HepG2 (cell line): ENCODE measurements at regions not wholly inside any gene's neighbourhood (a gene's known extent, or its start where the extent isn't known, plus 50 kb on each side); places are given as distances from the start of the nearest gene placed in this dataset.

ENCODE experiments used
- ATAC-seq: fragments of 200-7000 bp; cut with Tn5 transposase; 3 replicates; pipeline ENCODE4 v1.9.1; 2020; ENCODE audit warnings: mild to moderate bottlenecking, moderate library complexity
- BruUV-seq: library from RNA; stranded (reverse); fragments of 400-500 nt; replicated peaks from 2 replicates; lab custom pipeline; 2021; lab: Mats Ljungman, UMichigan
- CTCF ChIA-PET: fragments of 300-600 bp; formaldehyde crosslinking; extraction: SDS; loops from one replicate; lab custom pipeline; 2021; ENCODE audit warnings: low total read pairs, inconsistent platforms, low intra/inter-chr PET ratio; lab: Yijun Ruan, JAX
- POLR2A ChIA-PET: fragments of 350-600 bp; sonication (Branson Sonifier 250); formaldehyde crosslinking; loops from one replicate; lab custom pipeline; 2020; ENCODE audit warnings: antibody characterized with exemption, inconsistent platforms; lab: Yijun Ruan, JAX
- DNase-seq: peaks from one replicate; pipeline ENCODE4 v3.0.0-alpha.2; 2015; ENCODE audit warnings: low spot score
- FAIRE-seq: peaks from 3 replicates; lab custom pipeline; 2011; peaks lifted over from hg19 to GRCh38; lab: Jason Lieb, UNC
- H2AFZ ChIP-seq: one replicate; pipeline ENCODE4 v1.6.1; 2011; ENCODE audit warnings: low read length, inconsistent platforms
- H3K27ac ChIP-seq: fragments of 300-600 bp; 3 replicates; pipeline ENCODE4 v1.8.0; 2011; ENCODE audit warnings: mixed run types, mild to moderate bottlenecking, mixed read lengths, low read length, inconsistent platforms; ENCODE audit not compliant: insufficient read depth; ENCODE audit errors: extremely low read length
- H3K27me3 ChIP-seq, 2 experiments: fragments of 200-600 bp in 1 of 2; 2 replicates in 1 of 2; 3 replicates in 1 of 2; pipeline versions ENCODE4 v1.6.0 to v1.8.0; 2011; ENCODE audit warnings: low read length in 2 of 2, mild to moderate bottlenecking in 2 of 2, moderate library complexity in 2 of 2, inconsistent platforms in 1 of 2; ENCODE audit not compliant: insufficient read depth in 2 of 2, control insufficient read depth in 1 of 2
- H3K36me3 ChIP-seq, 2 experiments: fragments of 200-600 bp in 1 of 2; replicated peaks in 1 of 2; 2 replicates in 1 of 2; 3 replicates in 1 of 2; pipeline versions ENCODE4 v1.5.1 to v1.8.0; 2011; ENCODE audit warnings: low read length in 2 of 2, inconsistent platforms in 1 of 2; ENCODE audit not compliant: insufficient read depth in 2 of 2, control insufficient read depth in 1 of 2
- H3K4me1 ChIP-seq: 2 replicates; pipeline ENCODE4 v1.5.1; 2012; ENCODE audit warnings: low read length, inconsistent platforms; ENCODE audit not compliant: insufficient read depth
- H3K4me2 ChIP-seq: 2 replicates; pipeline ENCODE4 v1.6.0; 2011; ENCODE audit warnings: low read depth, low read length, inconsistent platforms
- H3K4me3 ChIP-seq, 3 experiments: fragments of 200-600 bp in 1 of 3; sonication (generic), shearing (Covaris generic) in 1 of 3; replicated peaks in 1 of 3; 2 replicates each; pipeline ENCODE4 v1.5.1; 2011 to 2016; ENCODE audit warnings: low read length in 3 of 3, inconsistent platforms in 2 of 3, low read depth in 2 of 3, mild to moderate bottlenecking in 2 of 3, control low read depth in 1 of 3, mixed read lengths in 1 of 3; ENCODE audit not compliant: insufficient read depth in 1 of 3
- H3K79me2 ChIP-seq: one replicate; pipeline ENCODE4 v1.6.1; 2011; ENCODE audit warnings: low read length, inconsistent platforms; ENCODE audit not compliant: insufficient read depth
- H3K9ac ChIP-seq: 2 replicates; pipeline ENCODE4 v1.6.0; 2011; ENCODE audit warnings: mild to moderate bottlenecking, low read depth, low read length, inconsistent platforms; ENCODE audit not compliant: insufficient read depth
- H3K9me3 ChIP-seq: 2 replicates; pipeline ENCODE4 v1.5.1; 2012; ENCODE audit warnings: mild to moderate bottlenecking, low read length
- H4K20me1 ChIP-seq: 2 replicates; pipeline ENCODE4 v1.6.0; 2011; ENCODE audit warnings: inconsistent platforms, mild to moderate bottlenecking, low read length, moderate library complexity; ENCODE audit not compliant: insufficient read depth
- ARID3A ChIP-seq: IDR thresholded peaks from 2 replicates; pipeline ENCODE4 v1.6.1; 2012; ENCODE audit warnings: low read depth, low read length, improper control_type of control experiment
- ATF7 ChIP-seq, 2 experiments: fragments of 450-650 bp in 1 of 2; sonication (generic) in 1 of 2; formaldehyde crosslinking in 1 of 2; IDR thresholded peaks; 2 replicates each; pipeline versions ENCODE4 v1.4.0 to v1.6.1; 2016 to 2020; ENCODE audit warnings: antibody characterized with exemption in 1 of 2, mild to moderate bottlenecking in 1 of 2, missing genetic modification reagents in 1 of 2
- BCL6 ChIP-seq: IDR thresholded peaks from 2 replicates; pipeline ENCODE4 v1.6.1; 2016; ENCODE audit warnings: missing genetic modification reagents, missing compliant biosample characterization
- CBFB ChIP-seq: sonication (generic); formaldehyde crosslinking; IDR thresholded peaks from 2 replicates; pipeline ENCODE4 v1.4.0; 2020; ENCODE audit warnings: missing genetic modification reagents
- FOXP4 ChIP-seq: sonication (generic); formaldehyde crosslinking; IDR thresholded peaks from 2 replicates; pipeline ENCODE4 v1.4.0; 2020; ENCODE audit warnings: missing genetic modification reagents
- GFI1 ChIP-seq: sonication (generic); formaldehyde crosslinking; IDR thresholded peaks from 2 replicates; pipeline ENCODE4 v1.5.0; 2020; ENCODE audit warnings: missing genetic modification reagents, mild to moderate bottlenecking, borderline replicate concordance
- KAT8 ChIP-seq: IDR thresholded peaks from 2 replicates; pipeline ENCODE4 v1.6.1; 2016; ENCODE audit warnings: missing genetic modification reagents, missing compliant biosample characterization
- NR2F2 ChIP-seq: IDR thresholded peaks from 2 replicates; pipeline ENCODE4 v1.6.1; 2012; ENCODE audit warnings: low read depth, inconsistent platforms, borderline replicate concordance
- PHF21A ChIP-seq: sonication (generic); formaldehyde crosslinking; IDR thresholded peaks from 2 replicates; pipeline ENCODE4 v1.5.0; 2020; ENCODE audit warnings: mild to moderate bottlenecking, missing genetic modification reagents
- SAP130 ChIP-seq: IDR thresholded peaks from 2 replicates; pipeline ENCODE4 v1.6.1; 2016; ENCODE audit warnings: low read depth
- TOPORS ChIP-seq: sonication (generic); formaldehyde crosslinking; IDR thresholded peaks from 2 replicates; pipeline ENCODE4 v1.8.0; 2023; ENCODE audit warnings: mild to moderate bottlenecking, missing genetic modification reagents
- ZBTB38 ChIP-seq: sonication (generic); formaldehyde crosslinking; IDR thresholded peaks from 2 replicates; pipeline ENCODE4 v1.5.1; 2020; ENCODE audit warnings: mild to moderate bottlenecking, missing genetic modification reagents
- ZBTB42 ChIP-seq: sonication (generic); formaldehyde crosslinking; IDR thresholded peaks from 2 replicates; pipeline ENCODE4 v1.5.0; 2020; ENCODE audit warnings: mild to moderate bottlenecking, missing genetic modification reagents
- ZNF205 ChIP-seq: IDR thresholded peaks from 2 replicates; pipeline ENCODE4 v1.6.1; 2018; ENCODE audit warnings: missing biosample characterization, missing genetic modification reagents
- ZNF296 ChIP-seq: sonication (generic); formaldehyde crosslinking; conservative IDR thresholded peaks from 2 replicates; pipeline ENCODE4 v1.5.0; 2020; ENCODE audit warnings: mild to moderate bottlenecking, missing genetic modification reagents
- ZNF329 ChIP-seq: sonication (generic); formaldehyde crosslinking; IDR thresholded peaks from 2 replicates; pipeline ENCODE4 v1.9.0; 2021; ENCODE audit warnings: low read depth, mild to moderate bottlenecking, missing genetic modification reagents
- ZNF501 ChIP-seq: sonication (generic); formaldehyde crosslinking; IDR thresholded peaks from 2 replicates; pipeline ENCODE4 v1.5.1; 2020; ENCODE audit warnings: mild to moderate bottlenecking, moderate library complexity, missing genetic modification reagents
- WGBS: methylation state at CpG from one replicate; pipeline ENCODE4 v1.1.6; 2017; ENCODE audit warnings: low lambda C conversion rate; 5-methylcytosine and 5-hydroxymethylcytosine counted together
- in situ Hi-C: cut with HindIII; loops from 2 replicates; pipeline ENCODE4 v1.10.0; 2017; ENCODE audit warnings: low pct_unique_long_range_greater_than_20kb; ENCODE audit not compliant: extremely low pct_ligation_motif_present
- intact Hi-C: fragments of 100-400 bp; cut with micrococcal nuclease; formaldehyde crosslinking; loops from one replicate; pipeline ENCODE4 v1.10.0; 2022; ENCODE audit not compliant: unreplicated experiment
- TF ChIP-seq, protein P1 (sequence below): IDR thresholded peaks from 2 replicates; pipeline ENCODE4 v1.6.1; 2016; ENCODE audit warnings: missing genetic modification reagents, missing compliant biosample characterization

- Histone ChIP-seq H3K27ac (peak overlapping the region; percentile 82), H3K4me1 (peaks cover 92% of the 10 kb centered on the region), H3K36me3 (no peaks in the 10 kb centered on the region), H4K20me1 (no peaks in the 10 kb centered on the region), H3K9me3 (no peaks in the 10 kb centered on the region), H3K9ac (peak overlapping the region; percentile 82), H3K4me3 (peak overlapping the region in 1 of 3 experiments; percentile 58; a peak in 3 of 6 replicates), H2AFZ (no peak overlapping the region), H3K27me3 (no peaks in the 10 kb centered on the region), H3K4me2 (peak overlapping the region; percentile 78), H3K79me2 (no peaks in the 10 kb centered on the region)
- peak; percentile 86 for FAIRE-seq
- peak; percentile 65 for ATAC-seq
- CTCF ChIA-PET, result interaction anchor here (4.1 kb wide), 1 partner anchor 68 kb away, joined by 19 read pairs; no protein-coding TSS in a partner anchor
- intact Hi-C loops (loop anchor here (1.0 to 5.0 kb wide), 5 partner anchors 38 to 147 kb away; no protein-coding TSS in a partner anchor), in situ Hi-C loops (loop anchor here (5.0 kb wide), 1 partner anchor 72 kb away; the partner anchor contains the start of gene UNC93A)
- peak; percentile 96 for DNase-seq
- no TSS peak for BruUV-seq
- 12% methylated on average over 18 of the region's 19 CpGs for WGBS
- POLR2A ChIA-PET, result interaction anchor here (1.0 to 4.7 kb wide), 13 partner anchors 19 to 129 kb away, joined by 3 to 48 read pairs (median 9); partner anchors contain the start of gene UNC93A
- no peak for TF ChIP-seq ZNF296 (CRISPR knock-in tag)
- peak; percentile 54 for TF ChIP-seq PHF21A (CRISPR knock-in tag)
- peak; percentile 55; the same call in 1 of the 2 replicates for TF ChIP-seq ZNF501 (CRISPR knock-in tag)
- TF ChIP-seq BCL6 (CRISPR knock-in tag), result peak; percentile 51
- TF ChIP-seq GFI1 (CRISPR knock-in tag), result peak; percentile 89
- TF ChIP-seq KAT8 (CRISPR knock-in tag), result 0 out of 2 replicates have a peak, but pooled peaks have one; percentile 15
- TF ChIP-seq ZBTB42 (CRISPR knock-in tag), result no peak
- TF ChIP-seq FOXP4 (CRISPR knock-in tag), result 0 out of 2 replicates have a peak, but pooled peaks have one; percentile 43
- no peak for TF ChIP-seq TOPORS
- peak; percentile 51; the same call in 1 of the 2 replicates for TF ChIP-seq NR2F2
- peak; percentile 86; the same call in 1 of the 2 replicates for TF ChIP-seq ZBTB38 (CRISPR knock-in tag)
- TF ChIP-seq ZNF329, result no peak
- TF ChIP-seq ATF7 (IDR thresholded peaks at IDR 0.05), result peak; percentile 60
- no peak; the same call in 1 of the 2 replicates for TF ChIP-seq ATF7 (CRISPR knock-in tag; IDR thresholded peaks at IDR 0.05)
- TF ChIP-seq SAP130 (CRISPR knock-in tag), result peak; percentile 59
- TF ChIP-seq ZNF205 (CRISPR knock-in tag), result peak; percentile 98
- TF ChIP-seq CBFB (CRISPR knock-in tag), result peak; percentile 96
- TF ChIP-seq ARID3A, result peak; percentile 26; the same call in 1 of the 2 replicates
- TF ChIP-seq, protein P1, sequence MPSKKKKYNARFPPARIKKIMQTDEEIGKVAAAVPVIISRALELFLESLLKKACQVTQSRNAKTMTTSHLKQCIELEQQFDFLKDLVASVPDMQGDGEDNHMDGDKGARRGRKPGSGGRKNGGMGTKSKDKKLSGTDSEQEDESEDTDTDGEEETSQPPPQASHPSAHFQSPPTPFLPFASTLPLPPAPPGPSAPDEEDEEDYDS (CRISPR knock-in tag), result peak; percentile 69
Measured at GRCh38 chr6:167219967-167220512, 62.3 kb upstream of the GPR31 start.
